ACHN (cell line): ENCODE measurements at regions not wholly inside any gene's neighbourhood (a gene's known extent, or its start where the extent isn't known, plus 50 kb on each side); places are given as distances from the start of the nearest gene placed in this dataset.

ENCODE experiments used
- DNase-seq: peaks from one replicate; pipeline ENCODE4 v3.0.0-alpha.2; 2015
- in situ Hi-C: cut with HindIII; loops from 2 replicates; pipeline ENCODE4 v1.10.0; 2017; ENCODE audit warnings: low sequenced_read_pairs, low pct_ligation_motif_present, low pct_unique_long_range_greater_than_20kb

- no peak for DNase-seq
- in situ Hi-C loops: no loop called here
These were observed 67.8 kb upstream of the NAP1L1 start for GRCh38 chr12:76152181-76152807.

DNA sequence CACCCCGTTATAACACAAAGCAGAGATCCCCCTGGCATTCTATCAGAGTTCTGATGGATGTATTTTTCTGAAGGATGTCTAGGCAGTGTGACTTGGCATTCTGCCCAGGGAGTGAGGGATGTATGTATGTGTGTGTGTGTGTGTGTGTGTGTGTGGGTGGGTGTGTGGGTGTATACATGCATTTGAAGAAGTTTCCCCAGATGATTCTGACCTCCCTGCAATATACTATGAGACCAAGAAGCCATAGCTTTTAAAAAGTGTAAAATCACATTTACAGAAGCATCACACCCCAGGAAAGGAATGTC lies 59.7 kb upstream of the NAP1L1 start:
- in situ Hi-C loops: no loop called here
- no peak for DNase-seq

DNA sequence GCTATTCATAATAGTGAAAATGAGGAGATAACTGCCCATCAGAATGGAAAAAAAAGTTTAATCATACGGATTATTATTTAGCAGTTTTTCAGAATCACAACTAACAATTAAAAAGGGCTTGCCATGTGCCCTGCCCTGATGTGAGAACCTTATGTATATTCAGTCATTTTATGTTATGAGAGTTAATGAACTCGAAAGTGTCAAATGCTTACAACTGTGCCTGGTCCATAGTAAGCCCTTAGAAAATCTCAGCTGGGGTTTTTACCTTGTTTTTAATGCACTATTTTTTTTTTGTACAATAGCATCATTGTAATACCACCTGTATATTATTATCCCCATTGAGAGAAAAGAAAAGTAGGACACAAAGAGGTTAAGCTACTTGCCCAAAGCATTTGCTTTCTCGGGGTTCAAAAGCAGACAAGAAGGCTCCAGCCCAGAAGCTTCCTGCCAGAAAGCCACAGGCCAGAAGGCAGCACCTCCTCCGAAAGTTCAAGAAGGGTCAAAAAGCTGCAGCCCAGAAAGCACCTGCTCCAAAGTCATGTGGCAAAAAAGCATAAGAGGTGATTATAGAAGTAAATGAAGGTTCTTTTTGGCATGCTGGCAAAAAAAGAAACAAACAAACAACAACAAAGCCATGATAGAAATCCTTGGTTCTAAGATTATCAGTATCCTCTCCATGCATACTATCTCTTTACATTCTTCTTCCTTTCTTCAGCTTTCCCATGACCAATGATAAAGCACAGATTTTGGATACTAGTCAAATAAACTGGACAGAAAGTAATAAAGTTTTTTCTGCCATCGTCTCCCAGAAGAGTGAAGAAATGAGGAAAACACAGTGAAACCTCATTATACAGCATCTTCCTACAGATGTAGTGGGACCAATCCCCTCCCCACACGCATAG lies 59.1 kb upstream of the NAP1L1 start:
- DNase-seq: no peak
- in situ Hi-C loops: no loop called here

DNA sequence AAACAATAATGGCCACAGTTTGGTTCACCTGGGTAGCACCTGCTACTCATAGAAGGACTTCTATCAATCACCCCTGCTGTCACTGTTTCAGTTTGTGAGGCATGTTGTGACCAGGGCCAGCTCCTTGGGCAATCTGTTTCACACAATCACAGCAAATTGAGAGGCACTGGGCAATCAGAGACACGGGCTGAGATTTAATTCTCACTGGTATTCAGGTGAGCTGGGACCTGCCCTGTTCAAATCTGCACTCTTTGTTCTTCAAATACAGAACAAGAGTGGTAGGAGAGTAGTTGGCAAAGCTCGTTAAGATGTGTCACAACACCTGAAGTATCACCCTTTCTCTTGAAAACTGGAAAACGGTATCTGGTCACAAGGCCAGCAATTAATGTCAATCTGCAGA lies 57.8 kb upstream of the NAP1L1 start:
- in situ Hi-C loops: no loop called here

DNA sequence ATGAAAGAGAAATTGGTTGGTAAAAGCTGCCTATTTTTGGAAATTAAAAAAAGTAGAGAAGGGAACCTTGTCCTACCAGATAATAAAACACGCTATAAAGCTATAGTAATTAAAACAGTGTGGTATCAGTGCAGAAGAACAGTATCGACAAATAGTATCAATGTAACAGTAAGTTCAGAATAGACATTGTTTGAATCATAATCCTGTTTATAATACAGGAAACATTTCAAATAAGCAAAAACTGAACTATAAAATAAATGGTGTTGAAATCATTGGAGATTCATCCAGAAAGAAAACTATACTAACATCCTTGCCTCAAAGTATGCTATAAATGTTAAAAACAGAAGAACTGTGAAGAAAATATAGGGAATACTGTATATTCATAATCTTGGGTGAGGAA lies 54.2 kb upstream of the NAP1L1 start:
- in situ Hi-C loops: no loop called here

More for the DNA sequence above, 57.8 kb upstream of the NAP1L1 start:
- no peak for DNase-seq

GRCh38 chr12:76137606-76138005 lies 53.1 kb upstream of the NAP1L1 start:
- in situ Hi-C loops: no loop called here
- DNase-seq: no peak

More for the DNA sequence above, 54.2 kb upstream of the NAP1L1 start:
- DNase-seq: no peak

GRCh38 chr12:76135456-76135855 lies 51.0 kb upstream of the NAP1L1 start:
- in situ Hi-C loops: no loop called here
- DNase-seq: no peak
